H9 (cell line): ENCODE measurements at regions not wholly inside any gene's neighbourhood (a gene's known extent, or its start where the extent isn't known, plus 50 kb on each side); places are given as distances from the start of the nearest gene placed in this dataset.

Experiments used
- DNase-seq: peaks from one replicate; pipeline ENCODE4 v3.0.0-alpha.2; 2017
- H2AFZ ChIP-seq: one replicate; pipeline ENCODE4 v1.6.1; 2013; ENCODE audit warnings: mild to moderate bottlenecking, low read length, control low read depth, moderate library complexity
- H2AK5ac ChIP-seq: 2 replicates; pipeline ENCODE4 v1.6.1; 2013; ENCODE audit warnings: low read length, control low read depth, mixed read lengths; ENCODE audit not compliant: insufficient read length
- H2BK120ac ChIP-seq: one replicate; pipeline ENCODE4 v1.6.1; 2013; ENCODE audit warnings: low read depth, mild to moderate bottlenecking, low read length, control low read depth, inconsistent platforms; ENCODE audit not compliant: poor library complexity, severe bottlenecking
- H2BK12ac ChIP-seq: 2 replicates; pipeline ENCODE4 v1.6.1; 2013; ENCODE audit warnings: low read length, control low read depth, mixed read lengths, low read depth; ENCODE audit not compliant: insufficient read length
- H2BK15ac ChIP-seq: 2 replicates; pipeline ENCODE4 v1.6.1; 2013; ENCODE audit warnings: low read depth, low read length, control low read depth
- H2BK20ac ChIP-seq: one replicate; pipeline ENCODE4 v1.6.1; 2013; ENCODE audit warnings: low read depth, mild to moderate bottlenecking, low read length, control low read depth, inconsistent platforms; ENCODE audit not compliant: poor library complexity, severe bottlenecking
- H2BK5ac ChIP-seq: 2 replicates; pipeline ENCODE4 v1.6.1; 2013; ENCODE audit warnings: low read length, control low read depth, mixed read lengths; ENCODE audit not compliant: insufficient read length
- H3K14ac ChIP-seq: 2 replicates; pipeline ENCODE4 v1.6.1; 2013; ENCODE audit warnings: low read length, control low read depth; ENCODE audit not compliant: insufficient read depth
- H3K18ac ChIP-seq: 2 replicates; pipeline ENCODE4 v1.6.1; 2013; ENCODE audit warnings: low read depth, mild to moderate bottlenecking, mixed read lengths, low read length, control low read depth; ENCODE audit not compliant: insufficient read length
- H3K23ac ChIP-seq: 2 replicates; pipeline ENCODE4 v1.6.1; 2013; ENCODE audit warnings: low read length, control low read depth, mixed read lengths, low read depth; ENCODE audit not compliant: insufficient read length
- H3K23me2 ChIP-seq: 2 replicates; pipeline ENCODE4 v1.6.1; 2013; ENCODE audit warnings: low read depth, mild to moderate bottlenecking, mixed read lengths, low read length, control low read depth; ENCODE audit not compliant: insufficient read length, poor library complexity, severe bottlenecking
- H3K27ac ChIP-seq: 2 replicates; pipeline ENCODE4 v1.5.1; 2013; ENCODE audit warnings: low read length, control low read depth, mixed read lengths, low read depth; ENCODE audit not compliant: insufficient read length
- H3K27me3 ChIP-seq: 2 replicates; pipeline ENCODE4 v1.6.1; 2013; ENCODE audit warnings: low read length, control low read depth, inconsistent platforms; ENCODE audit not compliant: insufficient read depth
- H3K4ac ChIP-seq: 2 replicates; pipeline ENCODE4 v1.6.1; 2013; ENCODE audit warnings: low read depth, mild to moderate bottlenecking, control low read depth, inconsistent platforms, low read length, moderate library complexity
- H3K4me1 ChIP-seq: 2 replicates; pipeline ENCODE4 v1.6.1; 2013; ENCODE audit warnings: low read length, control low read depth, inconsistent platforms; ENCODE audit not compliant: insufficient read depth
- H3K4me2 ChIP-seq: 2 replicates; pipeline ENCODE4 v1.6.1; 2013; ENCODE audit warnings: low read length, control low read depth, mixed read lengths; ENCODE audit not compliant: insufficient read length, insufficient read depth
- H3K56ac ChIP-seq: 2 replicates; pipeline ENCODE4 v1.6.1; 2013; ENCODE audit warnings: low read depth, mild to moderate bottlenecking, mixed read lengths, low read length, control low read depth; ENCODE audit not compliant: insufficient read length
- H3K79me1 ChIP-seq: 2 replicates; pipeline ENCODE4 v1.6.1; 2013; ENCODE audit warnings: low read depth, mild to moderate bottlenecking, moderate library complexity, low read length, control low read depth, inconsistent platforms; ENCODE audit not compliant: insufficient read depth, poor library complexity, severe bottlenecking
- H3K79me2 ChIP-seq: 2 replicates; pipeline ENCODE4 v1.6.1; 2013; ENCODE audit warnings: low read length, control low read depth, inconsistent platforms; ENCODE audit not compliant: insufficient read depth
- H3K9ac ChIP-seq: 2 replicates; pipeline ENCODE4 v1.6.1; 2013; ENCODE audit warnings: low read length, control low read depth, mixed read lengths; ENCODE audit not compliant: insufficient read length; ENCODE audit errors: extremely low read depth
- H3K9me3 ChIP-seq: one replicate; pipeline ENCODE4 v1.6.1; 2013; ENCODE audit warnings: low read depth, low read length, inconsistent platforms; ENCODE audit not compliant: control insufficient read depth
- H3T11ph ChIP-seq: one replicate; pipeline ENCODE4 v1.6.1; 2013; ENCODE audit warnings: mild to moderate bottlenecking, low read length, control low read depth, inconsistent platforms
- H4K20me1 ChIP-seq: one replicate; pipeline ENCODE4 v1.6.1; 2013; ENCODE audit not compliant: control insufficient read depth, insufficient read length, insufficient read depth
- H4K5ac ChIP-seq: 2 replicates; pipeline ENCODE4 v1.6.1; 2013; ENCODE audit warnings: low read depth, mild to moderate bottlenecking, mixed read lengths, low read length, control low read depth; ENCODE audit not compliant: insufficient read length
- H4K8ac ChIP-seq: replicated peaks from 2 replicates; pipeline ENCODE4 v1.6.1; 2013; ENCODE audit warnings: low read length, control low read depth, mixed read lengths, low read depth; ENCODE audit not compliant: insufficient read length
- H4K91ac ChIP-seq: 2 replicates; pipeline ENCODE4 v1.6.1; 2013; ENCODE audit warnings: low read depth, mild to moderate bottlenecking, moderate library complexity, mixed read lengths, low read length, control low read depth; ENCODE audit not compliant: insufficient read length
- H3K27ac Mint-ChIP-seq, 3 experiments: 2 replicates in 2 of 3; 3 replicates in 1 of 3; pipeline ENCODE4 v1.8.0; 2020 to 2021; ENCODE audit warnings: mixed read lengths in 3 of 3, mild to moderate bottlenecking in 1 of 3, moderate library complexity in 1 of 3
- H3K27me3 Mint-ChIP-seq: 2 replicates; pipeline ENCODE4 v1.8.0; 2021; ENCODE audit warnings: low read depth, mild to moderate bottlenecking, moderate library complexity, mixed read lengths
- H3K36me3 Mint-ChIP-seq, 3 experiments: 2 replicates in 2 of 3; 3 replicates in 1 of 3; pipeline ENCODE4 v1.8.0; 2020 to 2021; ENCODE audit warnings: low read depth in 3 of 3, mixed read lengths in 3 of 3; ENCODE audit not compliant: insufficient read depth in 1 of 3
- H3K4me1 Mint-ChIP-seq, 2 experiments: 2 replicates each; pipeline ENCODE4 v1.8.0; 2020; ENCODE audit warnings: mixed read lengths in 2 of 2
- H3K4me3 Mint-ChIP-seq, 2 experiments: 2 replicates in 1 of 2; 3 replicates in 1 of 2; pipeline ENCODE4 v1.8.0; 2020 to 2021; ENCODE audit warnings: mild to moderate bottlenecking in 2 of 2, mixed read lengths in 2 of 2, moderate library complexity in 1 of 2
- H3K9me3 Mint-ChIP-seq, 2 experiments: 2 replicates in 1 of 2; 3 replicates in 1 of 2; pipeline ENCODE4 v1.8.0; 2020; ENCODE audit warnings: mild to moderate bottlenecking in 2 of 2, mixed read lengths in 2 of 2, moderate library complexity in 1 of 2
- CTCF ChIP-seq: fragments of 200-600 bp; sonication (generic); conservative IDR thresholded peaks from 3 replicates; pipeline ENCODE4 v1.8.0; 2021; ENCODE audit warnings: antibody characterized with exemption, mild to moderate bottlenecking
- WGBS: extraction: QIAGEN DNeasy Blood & Tissue Kit; methylation state at CpG from one replicate; pipeline ENCODE4 v1.1.7; 2013; ENCODE audit warnings: missing lambda C conversion rate, low lambda C conversion rate, mixed read lengths; ENCODE audit not compliant: insufficient read length; ENCODE audit errors: extremely low coverage; 5-methylcytosine and 5-hydroxymethylcytosine counted together

GRCh38 chr7:119711104-119711503 is 561.9 kb upstream of the KCND2 start:
- Histone ChIP-seq H3K18ac (no peak overlapping the region), H3K4me2 (no peak overlapping the region), H3T11ph (no peak overlapping the region), H3K4ac (no peak overlapping the region), H2AFZ (no peak overlapping the region), H2BK5ac (no peak overlapping the region), H4K8ac (no peak overlapping the region), H3K14ac (no peak overlapping the region), H3K27me3 (no peaks in the 10 kb centered on the region), H3K9ac (no peak overlapping the region), H4K20me1 (no peaks in the 10 kb centered on the region), H4K91ac (no peak overlapping the region), H4K5ac (no peak overlapping the region), H3K27ac (no peak overlapping the region), H2AK5ac (no peak overlapping the region), H3K79me2 (no peaks in the 10 kb centered on the region), H3K23me2 (no peaks in the 10 kb centered on the region), H3K56ac (no peak overlapping the region), H2BK120ac (no peak overlapping the region), H2BK12ac (no peak overlapping the region), H3K79me1 (no peaks in the 10 kb centered on the region), H2BK20ac (no peak overlapping the region), H3K4me1 (no peaks in the 10 kb centered on the region), H2BK15ac (no peak overlapping the region), H3K23ac (no peak overlapping the region), H3K9me3 (no peaks in the 10 kb centered on the region)
- TF ChIP-seq CTCF = no peak
- H3K36me3 Mint-ChIP-seq = no peaks in the 10 kb centered on the region; a peak in 1 of 7 replicates
- H3K4me3 Mint-ChIP-seq = no peak overlapping the region
- H3K27me3 Mint-ChIP-seq = no peaks in the 10 kb centered on the region
- peaks cover 0 to 3% of the 10 kb centered on the region in 2 experiments; a peak in 1 of 5 replicates for H3K9me3 Mint-ChIP-seq
- peaks cover 2% of the 10 kb centered on the region in 2 experiments; a peak in 1 of 4 replicates for H3K4me1 Mint-ChIP-seq
- no CpG with 5 or more reads among the region's 3 CpGs for WGBS
- DNase-seq = no peak
- H3K27ac Mint-ChIP-seq = no peak overlapping the region
